K562 (cell line): ENCODE measurements at regions not wholly inside any gene's neighbourhood (a gene's known extent, or its start where the extent isn't known, plus 50 kb on each side); places are given as distances from the start of the nearest gene placed in this dataset.
A peak's percentile ranks its signal among the peaks of the same experiment; 100 is the strongest.

Experiments used
- ARID1B ChIP-seq: fragments of 450-650 bp; IDR thresholded peaks from 2 replicates; pipeline ENCODE4 v1.6.1; 2016; ENCODE audit warnings: antibody characterized with exemption, mild to moderate bottlenecking, inconsistent platforms
- BCOR ChIP-seq: fragments of 450-650 bp; IDR thresholded peaks from 2 replicates; pipeline ENCODE4 v1.6.1; 2016
- CCAR2 ChIP-seq: fragments of 200-400 bp; formaldehyde crosslinking; IDR thresholded peaks from 2 replicates; pipeline ENCODE4 v1.6.1; 2017; ENCODE audit warnings: mild to moderate bottlenecking, low read depth, low read length
- CHCHD3 ChIP-seq: fragments of 250-450 bp; sonication (Bioruptor Pico); IDR thresholded peaks from 2 replicates; pipeline ENCODE4 v2.1.2; 2022; ENCODE audit warnings: mild to moderate bottlenecking
- DACH1 ChIP-seq: fragments of 450-650 bp; IDR thresholded peaks from 2 replicates; pipeline ENCODE4 v1.6.1; 2018; ENCODE audit not compliant: partially characterized antibody
- DDX20 ChIP-seq: fragments of 450-650 bp; IDR thresholded peaks from 2 replicates; pipeline ENCODE4 v1.6.1; 2016; ENCODE audit warnings: missing genetic modification characterization, low read depth, mild to moderate bottlenecking, missing compliant biosample characterization, moderate library complexity
- ERF ChIP-seq: fragments of 450-650 bp; formaldehyde crosslinking; IDR thresholded peaks from 2 replicates; pipeline ENCODE4 v1.4.0; 2020; ENCODE audit warnings: mild to moderate bottlenecking, mixed read lengths
- HBP1 ChIP-seq: fragments of 450-650 bp; formaldehyde crosslinking; IDR thresholded peaks from 2 replicates; pipeline ENCODE4 v1.4.0; 2022; ENCODE audit warnings: missing genetic modification characterization
- HIVEP1 ChIP-seq: fragments of 250-450 bp; sonication (Bioruptor Pico); IDR thresholded peaks from 2 replicates; pipeline ENCODE4 v1.4.0; 2020; ENCODE audit warnings: mild to moderate bottlenecking
- MAZ ChIP-seq, 2 experiments: fragments of 450-650 bp in 1 of 2; sonication (generic) in 1 of 2; formaldehyde crosslinking; IDR thresholded peaks in 1 of 2; conservative IDR thresholded peaks in 1 of 2; 2 replicates each; pipeline versions ENCODE4 v1.4.0 to v1.5.0; 2020; ENCODE audit warnings: mild to moderate bottlenecking in 1 of 2, missing genetic modification reagents in 1 of 2
- MCM7 ChIP-seq, 2 experiments: fragments of 450-650 bp; IDR thresholded peaks; 2 replicates each; pipeline ENCODE4 v1.6.1; 2016 to 2018
- NCOA6 ChIP-seq: fragments of 450-650 bp; IDR thresholded peaks from 2 replicates; pipeline ENCODE4 v1.6.1; 2017; ENCODE audit warnings: mild to moderate bottlenecking
- NFIX ChIP-seq: fragments of 250-450 bp; sonication (Bioruptor Pico); IDR thresholded peaks from 2 replicates; pipeline ENCODE4 v1.4.0; 2020; ENCODE audit warnings: low read depth, mild to moderate bottlenecking, moderate library complexity
- PTRF ChIP-seq: fragments of 450-650 bp; IDR thresholded peaks from 2 replicates; pipeline ENCODE4 v1.6.1; 2016; ENCODE audit warnings: mild to moderate bottlenecking, missing genetic modification characterization, missing compliant biosample characterization
- RAD21 ChIP-seq, 2 experiments: fragments of 250-450 bp in 1 of 2; fragments of 450-650 bp in 1 of 2; sonication (Bioruptor Pico) in 1 of 2; formaldehyde crosslinking in 1 of 2; IDR thresholded peaks in 1 of 2; conservative IDR thresholded peaks in 1 of 2; 2 replicates each; pipeline versions ENCODE4 v1.4.0 to v1.8.0; 2020 to 2022; ENCODE audit warnings: mild to moderate bottlenecking in 2 of 2, moderate library complexity in 1 of 2
- SAFB ChIP-seq: fragments of 200-400 bp; formaldehyde crosslinking; IDR thresholded peaks from 2 replicates; pipeline ENCODE4 v1.6.1; 2017; ENCODE audit warnings: low read depth, low read length, borderline replicate concordance
- SMAD2 ChIP-seq: fragments of 150-350 bp; IDR thresholded peaks from 2 replicates; pipeline ENCODE4 v1.6.1; 2014; ENCODE audit warnings: low read depth, mild to moderate bottlenecking, low read length
- SMAD4 ChIP-seq: fragments of 250-450 bp; sonication (Bioruptor Pico); conservative IDR thresholded peaks from 2 replicates; pipeline ENCODE4 v1.8.0; 2021; ENCODE audit warnings: inconsistent platforms, mild to moderate bottlenecking, moderate library complexity
- ZFP91 ChIP-seq: sonication (generic); formaldehyde crosslinking; IDR thresholded peaks from 2 replicates; pipeline ENCODE4 v1.8.0; 2022; ENCODE audit warnings: mild to moderate bottlenecking, missing genetic modification reagents
- ZNF140 ChIP-seq: fragments of 250-450 bp; sonication (Bioruptor Pico); IDR thresholded peaks from 2 replicates; pipeline ENCODE4 v1.8.0; 2021; ENCODE audit warnings: moderate library complexity, mild to moderate bottlenecking, inconsistent platforms
- ZNF165 ChIP-seq: fragments of 250-450 bp; sonication (Bioruptor Pico); IDR thresholded peaks from 2 replicates; pipeline ENCODE4 v1.4.0; 2020; ENCODE audit warnings: borderline replicate concordance
- TF ChIP-seq, protein P1 (sequence below): fragments of 200-800 bp; sonication (Bioruptor generic); IDR thresholded peaks from 2 replicates; pipeline ENCODE4 v1.6.1; 2017; ENCODE audit warnings: missing genetic modification characterization, missing compliant biosample characterization
- TF ChIP-seq, protein P2 (sequence below): fragments of 250-450 bp; sonication (Bioruptor Pico); IDR thresholded peaks from 2 replicates; pipeline ENCODE4 v1.8.0; 2022; ENCODE audit warnings: inconsistent platforms, mild to moderate bottlenecking, moderate library complexity, borderline replicate concordance

- no peak for TF ChIP-seq RAD21 (CRISPR knock-in tag; conservative IDR thresholded peaks at IDR 0.05 in 1 of 2, IDR thresholded peaks at IDR 0.05 in 1 of 2)
- TF ChIP-seq SAFB: no peak
- TF ChIP-seq ERF (CRISPR knock-in tag): no peak
- TF ChIP-seq CCAR2: no peak
- peak; percentile 54; the same call in 1 of the 2 replicates for TF ChIP-seq SMAD4 (CRISPR knock-in tag)
- no peak for TF ChIP-seq ZFP91 (CRISPR knock-in tag)
- 0 out of 2 replicates have a peak, but pooled peaks have one; percentile 71 for TF ChIP-seq HBP1 (CRISPR knock-in tag)
- peak; percentile 92 for TF ChIP-seq ZNF140 (CRISPR knock-in tag)
- TF ChIP-seq NCOA6: 0 out of 2 replicates have a peak, but pooled peaks have one; percentile 14
- no peak for TF ChIP-seq MAZ (CRISPR knock-in tag; conservative IDR thresholded peaks at IDR 0.05 in 1 of 2, IDR thresholded peaks at IDR 0.05 in 1 of 2)
- peak; percentile 74 for TF ChIP-seq DDX20
- 0 out of 2 replicates have a peak, but pooled peaks have one; percentile 33 for TF ChIP-seq PTRF (tag)
- peak; percentile 99 for TF ChIP-seq DACH1
- TF ChIP-seq BCOR: peak; percentile 19; the same call in 1 of the 2 replicates
- TF ChIP-seq ZNF165 (CRISPR knock-in tag): no peak
- peak; percentile 87; the same call in 1 of the 2 replicates for TF ChIP-seq CHCHD3
- TF ChIP-seq HIVEP1: no peak
- TF ChIP-seq ARID1B: 0 out of 2 replicates have a peak, but pooled peaks have one; percentile 10
- TF ChIP-seq MCM7 (IDR thresholded peaks at IDR 0.05): peak in 1 of 2 experiments; percentile 86; a peak in 1 of 4 replicates
- TF ChIP-seq, protein P1, sequence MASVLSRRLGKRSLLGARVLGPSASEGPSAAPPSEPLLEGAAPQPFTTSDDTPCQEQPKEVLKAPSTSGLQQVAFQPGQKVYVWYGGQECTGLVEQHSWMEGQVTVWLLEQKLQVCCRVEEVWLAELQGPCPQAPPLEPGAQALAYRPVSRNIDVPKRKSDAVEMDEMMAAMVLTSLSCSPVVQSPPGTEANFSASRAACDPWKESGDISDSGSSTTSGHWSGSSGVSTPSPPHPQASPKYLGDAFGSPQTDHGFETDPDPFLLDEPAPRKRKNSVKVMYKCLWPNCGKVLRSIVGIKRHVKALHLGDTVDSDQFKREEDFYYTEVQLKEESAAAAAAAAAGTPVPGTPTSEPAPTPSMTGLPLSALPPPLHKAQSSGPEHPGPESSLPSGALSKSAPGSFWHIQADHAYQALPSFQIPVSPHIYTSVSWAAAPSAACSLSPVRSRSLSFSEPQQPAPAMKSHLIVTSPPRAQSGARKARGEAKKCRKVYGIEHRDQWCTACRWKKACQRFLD (CRISPR knock-in tag): 0 out of 2 replicates have a peak, but pooled peaks have one; percentile 57
- TF ChIP-seq SMAD2: no peak
- TF ChIP-seq, protein P2, sequence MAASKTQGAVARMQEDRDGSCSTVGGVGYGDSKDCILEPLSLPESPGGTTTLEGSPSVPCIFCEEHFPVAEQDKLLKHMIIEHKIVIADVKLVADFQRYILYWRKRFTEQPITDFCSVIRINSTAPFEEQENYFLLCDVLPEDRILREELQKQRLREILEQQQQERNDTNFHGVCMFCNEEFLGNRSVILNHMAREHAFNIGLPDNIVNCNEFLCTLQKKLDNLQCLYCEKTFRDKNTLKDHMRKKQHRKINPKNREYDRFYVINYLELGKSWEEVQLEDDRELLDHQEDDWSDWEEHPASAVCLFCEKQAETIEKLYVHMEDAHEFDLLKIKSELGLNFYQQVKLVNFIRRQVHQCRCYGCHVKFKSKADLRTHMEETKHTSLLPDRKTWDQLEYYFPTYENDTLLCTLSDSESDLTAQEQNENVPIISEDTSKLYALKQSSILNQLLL (CRISPR knock-in tag): peak; percentile 82; the same call in 1 of the 2 replicates
- TF ChIP-seq NFIX (CRISPR knock-in tag): 0 out of 2 replicates have a peak, but pooled peaks have one; percentile 2
Measured at GRCh38 chr21:38115870-38116269, 140.9 kb upstream of the KCNJ15 start (continued).
